ENCODE measurements at regions not wholly inside any gene's neighbourhood (a gene's known extent, or its start where the extent isn't known, plus 50 kb on each side); places are given as distances from the start of the nearest gene placed in this dataset.

GRCh38 chr11:70628855-70629844, 230.8 kb downstream of the CTTN start:
- Histone ChIP-seq H3K9ac (ENCODE audit: low read depth in 1 of 2, low read length in 2 of 2) (peak overlapping the region in 1 of 2 donors; percentile 36), H3K4me1 (ENCODE audit: control insufficient read depth in 2 of 2, insufficient read depth in 2 of 2, low read length in 2 of 2) (peaks cover 21 to 26% of the 10 kb centered on the region in 2 donors), H3K4me3 (ENCODE audit: low read length in 2 of 2) (peak overlapping the region; percentile 31 to 36), H3K9me3 (ENCODE audit: control insufficient read depth in 2 of 2, low read length in 2 of 2) (no peaks in the 10 kb centered on the region), H3K27me3 (ENCODE audit: control insufficient read depth in 2 of 2, insufficient read depth in 2 of 2, low read length in 2 of 2) (no peaks in the 10 kb centered on the region), H3K36me3 (ENCODE audit: control insufficient read depth in 2 of 2, insufficient read depth in 2 of 2, low read length in 2 of 2) (no peaks in the 10 kb centered on the region), H3K27ac (ENCODE audit: low read depth in 2 of 2, low read length in 2 of 2) (peak overlapping the region; percentile 15 to 48)

- no peaks in the 10 kb centered on the region for H3K36me3 ChIP-seq (ENCODE audit: control insufficient read depth in 2 of 2, insufficient read depth in 2 of 2, low read length in 2 of 2)
- H3K27ac ChIP-seq (ENCODE audit: low read depth in 2 of 2, low read length in 2 of 2), result no peak overlapping the region
- H3K4me1 ChIP-seq (ENCODE audit: control insufficient read depth in 2 of 2, insufficient read depth in 2 of 2, low read length in 2 of 2), result peaks cover 21 to 25% of the 10 kb centered on the region in 2 donors
- H3K9ac ChIP-seq (ENCODE audit: low read depth in 1 of 2, low read length in 2 of 2), result no peak overlapping the region
- H3K4me3 ChIP-seq (ENCODE audit: low read length in 2 of 2), result no peak overlapping the region
- no peaks in the 10 kb centered on the region for H3K9me3 ChIP-seq (ENCODE audit: control insufficient read depth in 2 of 2, low read length in 2 of 2)
- H3K27me3 ChIP-seq (ENCODE audit: control insufficient read depth in 2 of 2, insufficient read depth in 2 of 2, low read length in 2 of 2), result no peaks in the 10 kb centered on the region
Observed at GRCh38 chr11:70630068-70630467, 231.7 kb downstream of the CTTN start.

- no peak overlapping the region for H3K4me3 ChIP-seq (ENCODE audit: low read length in 2 of 2)
- no peaks in the 10 kb centered on the region for H3K36me3 ChIP-seq (ENCODE audit: control insufficient read depth in 2 of 2, insufficient read depth in 2 of 2, low read length in 2 of 2)
- peaks cover 21 to 25% of the 10 kb centered on the region in 2 donors for H3K4me1 ChIP-seq (ENCODE audit: control insufficient read depth in 2 of 2, insufficient read depth in 2 of 2, low read length in 2 of 2)
- H3K9me3 ChIP-seq (ENCODE audit: control insufficient read depth in 2 of 2, low read length in 2 of 2), result no peaks in the 10 kb centered on the region
- H3K27me3 ChIP-seq (ENCODE audit: control insufficient read depth in 2 of 2, insufficient read depth in 2 of 2, low read length in 2 of 2), result no peaks in the 10 kb centered on the region
- H3K9ac ChIP-seq (ENCODE audit: low read depth in 1 of 2, low read length in 2 of 2), result no peak overlapping the region
- H3K27ac ChIP-seq (ENCODE audit: low read depth in 2 of 2, low read length in 2 of 2), result no peak overlapping the region
Observed at GRCh38 chr11:70630816-70631623, 232.7 kb downstream of the CTTN start.

- Histone ChIP-seq H3K27me3 (ENCODE audit: control insufficient read depth in 2 of 2, insufficient read depth in 2 of 2, low read length in 2 of 2) (no peaks in the 10 kb centered on the region), H3K27ac (ENCODE audit: low read depth in 2 of 2, low read length in 2 of 2) (no peak overlapping the region), H3K9ac (ENCODE audit: low read depth in 1 of 2, low read length in 2 of 2) (no peak overlapping the region), H3K9me3 (ENCODE audit: control insufficient read depth in 2 of 2, low read length in 2 of 2) (no peaks in the 10 kb centered on the region), H3K36me3 (ENCODE audit: control insufficient read depth in 2 of 2, insufficient read depth in 2 of 2, low read length in 2 of 2) (no peaks in the 10 kb centered on the region), H3K4me3 (ENCODE audit: low read length in 2 of 2) (no peak overlapping the region), H3K4me1 (ENCODE audit: control insufficient read depth in 2 of 2, insufficient read depth in 2 of 2, low read length in 2 of 2) (peaks cover 17 to 21% of the 10 kb centered on the region in 2 donors)
Observed at GRCh38 chr11:70631624-70632047, 233.3 kb downstream of the CTTN start.

GRCh38 chr11:70633610-70634009, 235.3 kb downstream of the CTTN start:
- H3K27me3 ChIP-seq (ENCODE audit: control insufficient read depth in 2 of 2, insufficient read depth in 2 of 2, low read length in 2 of 2), result no peaks in the 10 kb centered on the region
- no peak overlapping the region for H3K4me3 ChIP-seq (ENCODE audit: low read length in 2 of 2)
- H3K4me1 ChIP-seq (ENCODE audit: control insufficient read depth in 2 of 2, insufficient read depth in 2 of 2, low read length in 2 of 2), result peaks cover 3 to 4% of the 10 kb centered on the region in 2 donors
- no peaks in the 10 kb centered on the region for H3K9me3 ChIP-seq (ENCODE audit: control insufficient read depth in 2 of 2, low read length in 2 of 2)
- no peak overlapping the region for H3K9ac ChIP-seq (ENCODE audit: low read depth in 1 of 2, low read length in 2 of 2)
- H3K27ac ChIP-seq (ENCODE audit: low read depth in 2 of 2, low read length in 2 of 2), result no peak overlapping the region
- no peaks in the 10 kb centered on the region for H3K36me3 ChIP-seq (ENCODE audit: control insufficient read depth in 2 of 2, insufficient read depth in 2 of 2, low read length in 2 of 2)

GRCh38 chr11:70636659-70637058, 238.3 kb downstream of the CTTN start:
- no peak overlapping the region for H3K27ac ChIP-seq (ENCODE audit: low read depth in 2 of 2, low read length in 2 of 2)
- no peak overlapping the region for H3K4me3 ChIP-seq (ENCODE audit: low read length in 2 of 2)
- H3K36me3 ChIP-seq (ENCODE audit: control insufficient read depth in 2 of 2, insufficient read depth in 2 of 2, low read length in 2 of 2), result no peaks in the 10 kb centered on the region
- no peaks in the 10 kb centered on the region for H3K27me3 ChIP-seq (ENCODE audit: control insufficient read depth in 2 of 2, insufficient read depth in 2 of 2, low read length in 2 of 2)
- H3K9me3 ChIP-seq (ENCODE audit: control insufficient read depth in 2 of 2, low read length in 2 of 2), result no peaks in the 10 kb centered on the region
- H3K4me1 ChIP-seq (ENCODE audit: control insufficient read depth in 2 of 2, insufficient read depth in 2 of 2, low read length in 2 of 2), result no peaks in the 10 kb centered on the region
- no peak overlapping the region for H3K9ac ChIP-seq (ENCODE audit: low read depth in 1 of 2, low read length in 2 of 2)

- H3K27me3 ChIP-seq (ENCODE audit: control insufficient read depth in 2 of 2, insufficient read depth in 2 of 2, low read length in 2 of 2), result no peaks in the 10 kb centered on the region
- no peaks in the 10 kb centered on the region for H3K4me1 ChIP-seq (ENCODE audit: control insufficient read depth in 2 of 2, insufficient read depth in 2 of 2, low read length in 2 of 2)
- no peak overlapping the region for H3K27ac ChIP-seq (ENCODE audit: low read depth in 2 of 2, low read length in 2 of 2)
- no peaks in the 10 kb centered on the region for H3K36me3 ChIP-seq (ENCODE audit: control insufficient read depth in 2 of 2, insufficient read depth in 2 of 2, low read length in 2 of 2)
- no peak overlapping the region for H3K4me3 ChIP-seq (ENCODE audit: low read length in 2 of 2)
- no peak overlapping the region for H3K9ac ChIP-seq (ENCODE audit: low read depth in 1 of 2, low read length in 2 of 2)
- H3K9me3 ChIP-seq (ENCODE audit: control insufficient read depth in 2 of 2, low read length in 2 of 2), result no peaks in the 10 kb centered on the region
Observed at GRCh38 chr11:70637186-70637800, 239.0 kb downstream of the CTTN start.

GRCh38 chr11:70637949-70638583, 239.7 kb downstream of the CTTN start:
- Histone ChIP-seq H3K36me3 (ENCODE audit: control insufficient read depth in 2 of 2, insufficient read depth in 2 of 2, low read length in 2 of 2) (no peaks in the 10 kb centered on the region), H3K27ac (ENCODE audit: low read depth in 2 of 2, low read length in 2 of 2) (no peak overlapping the region), H3K9me3 (ENCODE audit: control insufficient read depth in 2 of 2, low read length in 2 of 2) (no peaks in the 10 kb centered on the region), H3K9ac (ENCODE audit: low read depth in 1 of 2, low read length in 2 of 2) (no peak overlapping the region), H3K4me3 (ENCODE audit: low read length in 2 of 2) (no peak overlapping the region), H3K4me1 (ENCODE audit: control insufficient read depth in 2 of 2, insufficient read depth in 2 of 2, low read length in 2 of 2) (no peaks in the 10 kb centered on the region), H3K27me3 (ENCODE audit: control insufficient read depth in 2 of 2, insufficient read depth in 2 of 2, low read length in 2 of 2) (no peaks in the 10 kb centered on the region)

GRCh38 chr11:70640408-70640807, 242.1 kb downstream of the CTTN start:
- Histone ChIP-seq H3K4me3 (ENCODE audit: low read length in 2 of 2) (no peak overlapping the region), H3K9me3 (ENCODE audit: control insufficient read depth in 2 of 2, low read length in 2 of 2) (no peaks in the 10 kb centered on the region), H3K9ac (ENCODE audit: low read depth in 1 of 2, low read length in 2 of 2) (no peak overlapping the region), H3K27ac (ENCODE audit: low read depth in 2 of 2, low read length in 2 of 2) (no peak overlapping the region), H3K36me3 (ENCODE audit: control insufficient read depth in 2 of 2, insufficient read depth in 2 of 2, low read length in 2 of 2) (no peaks in the 10 kb centered on the region), H3K4me1 (ENCODE audit: control insufficient read depth in 2 of 2, insufficient read depth in 2 of 2, low read length in 2 of 2) (no peaks in the 10 kb centered on the region), H3K27me3 (ENCODE audit: control insufficient read depth in 2 of 2, insufficient read depth in 2 of 2, low read length in 2 of 2) (no peaks in the 10 kb centered on the region)
